ENCODE measurements at regions not wholly inside any gene's neighbourhood (a gene's known extent, or its start where the extent isn't known, plus 50 kb on each side); places are given as distances from the start of the nearest gene placed in this dataset.

DNA sequence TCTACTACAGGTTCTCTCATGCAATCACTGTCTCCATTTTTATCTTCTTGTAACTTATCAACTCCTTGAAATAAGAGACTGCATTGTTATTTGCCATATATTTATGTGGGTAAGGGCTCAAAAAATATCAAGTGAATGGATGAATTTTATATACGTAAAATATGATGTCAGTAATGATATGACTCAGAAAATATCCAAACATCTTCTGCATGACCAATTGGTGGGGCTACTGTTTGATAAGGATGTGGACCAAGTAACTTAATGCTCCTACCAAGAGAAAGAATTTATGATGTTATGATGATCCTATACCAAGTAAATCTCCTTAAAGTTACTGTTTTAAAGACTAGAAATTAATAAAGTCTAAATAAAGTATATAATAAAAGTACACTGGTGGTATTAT, 103.7 kb downstream of the OGFRL1 start:
- TF ChIP-seq, protein P1, sequence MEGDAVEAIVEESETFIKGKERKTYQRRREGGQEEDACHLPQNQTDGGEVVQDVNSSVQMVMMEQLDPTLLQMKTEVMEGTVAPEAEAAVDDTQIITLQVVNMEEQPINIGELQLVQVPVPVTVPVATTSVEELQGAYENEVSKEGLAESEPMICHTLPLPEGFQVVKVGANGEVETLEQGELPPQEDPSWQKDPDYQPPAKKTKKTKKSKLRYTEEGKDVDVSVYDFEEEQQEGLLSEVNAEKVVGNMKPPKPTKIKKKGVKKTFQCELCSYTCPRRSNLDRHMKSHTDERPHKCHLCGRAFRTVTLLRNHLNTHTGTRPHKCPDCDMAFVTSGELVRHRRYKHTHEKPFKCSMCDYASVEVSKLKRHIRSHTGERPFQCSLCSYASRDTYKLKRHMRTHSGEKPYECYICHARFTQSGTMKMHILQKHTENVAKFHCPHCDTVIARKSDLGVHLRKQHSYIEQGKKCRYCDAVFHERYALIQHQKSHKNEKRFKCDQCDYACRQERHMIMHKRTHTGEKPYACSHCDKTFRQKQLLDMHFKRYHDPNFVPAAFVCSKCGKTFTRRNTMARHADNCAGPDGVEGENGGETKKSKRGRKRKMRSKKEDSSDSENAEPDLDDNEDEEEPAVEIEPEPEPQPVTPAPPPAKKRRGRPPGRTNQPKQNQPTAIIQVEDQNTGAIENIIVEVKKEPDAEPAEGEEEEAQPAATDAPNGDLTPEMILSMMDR (IDR thresholded peaks at IDR 0.05), result no peak
- Histone ChIP-seq H3K36me3 (no peaks in the 10 kb centered on the region), H3K9me3 (no peaks in the 10 kb centered on the region), H3K27ac (no peak overlapping the region), H3K27me3 (peaks cover 24% of the 10 kb centered on the region), H3K4me3 (ENCODE audit: low read depth in 1 of 2, low read length in 1 of 2) (no peak overlapping the region), H3K4me1 (ENCODE audit: control insufficient read depth in 1 of 2, insufficient read depth in 1 of 2, low read depth in 1 of 2, low read length in 1 of 2) (no peaks in the 10 kb centered on the region)

DNA sequence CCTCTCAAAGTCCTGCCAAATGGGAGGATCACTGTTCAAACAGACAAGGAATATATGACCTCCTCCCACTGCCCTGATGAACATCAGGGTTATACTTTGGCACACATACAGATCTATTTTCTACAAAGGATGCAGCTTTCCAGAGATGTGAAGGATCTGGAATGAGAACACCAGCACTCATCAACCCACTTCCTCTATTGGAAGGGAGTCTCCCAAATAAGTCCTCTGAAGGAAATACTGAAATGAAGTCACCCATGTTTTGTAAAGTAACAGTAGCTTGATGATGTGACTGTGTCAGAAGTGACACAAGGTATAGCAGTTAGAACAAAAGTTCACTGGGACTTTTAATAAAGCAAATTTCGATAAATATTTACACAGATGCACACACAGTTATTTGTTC, 104.9 kb downstream of the OGFRL1 start:
- Histone ChIP-seq H3K36me3 (no peaks in the 10 kb centered on the region), H3K4me1 (ENCODE audit: control insufficient read depth in 1 of 2, insufficient read depth in 1 of 2, low read depth in 1 of 2, low read length in 1 of 2) (no peaks in the 10 kb centered on the region), H3K27ac (no peak overlapping the region), H3K4me3 (ENCODE audit: low read depth in 1 of 2, low read length in 1 of 2) (no peak overlapping the region), H3K9me3 (no peaks in the 10 kb centered on the region), H3K27me3 (peaks cover 24% of the 10 kb centered on the region)
- TF ChIP-seq, protein P1 (IDR thresholded peaks at IDR 0.05), result no peak

DNA sequence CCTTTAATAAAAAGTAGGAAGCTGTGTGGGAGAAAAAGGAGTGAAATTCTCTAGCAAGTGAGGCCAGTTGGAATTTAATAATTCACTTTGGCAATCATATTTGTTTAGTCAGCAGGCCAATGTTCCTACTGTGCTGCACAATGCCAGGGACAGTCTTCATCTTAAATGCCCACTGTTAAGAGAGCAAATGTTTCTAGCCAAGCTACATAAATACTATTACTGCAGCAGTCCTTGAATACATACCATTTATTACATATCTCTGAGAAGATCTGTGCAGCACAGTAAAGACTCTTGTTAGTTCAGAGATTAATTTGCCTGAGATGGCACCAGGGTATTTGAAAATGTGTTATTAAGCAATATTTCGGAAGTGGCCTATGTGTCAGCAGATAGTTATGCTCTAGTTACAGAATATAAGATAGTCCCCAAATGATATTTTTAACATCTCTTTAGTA, 105.4 kb downstream of the OGFRL1 start:
- TF ChIP-seq, protein P1 (IDR thresholded peaks at IDR 0.05), result no peak

DNA sequence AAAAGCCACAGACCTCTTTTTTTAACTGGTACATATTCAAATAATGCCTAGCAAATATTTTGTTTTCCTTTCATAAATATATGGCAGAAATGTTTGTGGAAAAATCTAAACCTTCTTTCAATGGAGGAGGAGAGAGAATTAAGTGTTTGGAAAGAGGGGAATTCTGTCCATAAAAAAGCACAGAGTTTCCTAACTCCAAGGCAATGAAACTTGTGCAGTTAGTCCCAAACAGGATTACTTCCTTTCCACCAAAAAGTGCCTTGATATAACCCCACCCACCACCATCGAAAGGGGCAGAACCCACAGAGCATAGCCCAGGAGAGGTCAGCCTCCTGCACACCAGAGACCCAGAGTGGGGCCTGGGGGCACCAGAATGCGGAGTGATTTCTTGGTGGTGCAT, 106.3 kb downstream of the OGFRL1 start:
- no peaks in the 10 kb centered on the region for H3K9me3 ChIP-seq
- no peak overlapping the region for H3K27ac ChIP-seq
- no peaks in the 10 kb centered on the region for H3K4me1 ChIP-seq (ENCODE audit: control insufficient read depth in 1 of 2, insufficient read depth in 1 of 2, low read depth in 1 of 2, low read length in 1 of 2)
- no peaks in the 10 kb centered on the region for H3K36me3 ChIP-seq
- TF ChIP-seq, protein P1 (IDR thresholded peaks at IDR 0.05), result no peak
- H3K4me3 ChIP-seq (ENCODE audit: low read depth in 1 of 2, low read length in 1 of 2), result no peak overlapping the region
- H3K27me3 ChIP-seq, result peaks cover 29% of the 10 kb centered on the region

More for the DNA sequence above, 105.4 kb downstream of the OGFRL1 start:
- Histone ChIP-seq H3K4me3 (ENCODE audit: low read depth in 1 of 2, low read length in 1 of 2) (no peak overlapping the region), H3K27me3 (peaks cover 24% of the 10 kb centered on the region), H3K9me3 (no peaks in the 10 kb centered on the region), H3K4me1 (ENCODE audit: control insufficient read depth in 1 of 2, insufficient read depth in 1 of 2, low read depth in 1 of 2, low read length in 1 of 2) (no peaks in the 10 kb centered on the region), H3K36me3 (no peaks in the 10 kb centered on the region), H3K27ac (no peak overlapping the region)

DNA sequence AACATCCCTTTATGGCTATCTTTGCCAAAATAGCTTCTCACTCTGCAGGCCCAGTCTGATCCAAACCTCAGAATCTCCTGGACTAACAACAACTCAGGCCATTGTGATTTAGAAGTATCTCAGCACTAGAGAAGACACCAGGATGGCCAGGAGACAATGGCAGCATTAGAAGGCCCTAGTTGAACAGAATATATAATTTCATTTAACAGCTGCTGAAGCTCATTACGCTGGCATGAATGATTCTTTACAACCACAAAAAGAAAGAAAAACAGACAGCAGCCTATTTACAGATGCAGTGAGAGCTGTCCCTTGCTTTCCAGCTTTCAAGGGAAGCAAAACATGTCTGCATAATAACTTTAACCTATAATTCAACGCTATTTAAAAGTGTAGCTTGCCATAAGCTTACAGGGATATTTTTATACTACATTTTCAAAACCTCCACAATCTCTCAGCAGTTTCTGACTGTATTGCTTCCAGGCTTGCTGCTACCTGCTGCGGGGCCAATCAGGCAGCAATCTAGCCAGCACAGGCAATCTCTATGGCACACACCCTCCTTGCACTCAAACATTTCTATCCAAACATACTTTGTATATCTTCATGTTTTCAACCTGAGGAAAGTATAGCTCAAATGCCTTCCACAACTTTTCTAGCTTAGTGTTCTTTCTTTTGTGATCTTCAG, 107.3 kb downstream of the OGFRL1 start:
- H3K4me3 ChIP-seq (ENCODE audit: low read depth in 1 of 2, low read length in 1 of 2), result no peak overlapping the region
- peaks cover 29% of the 10 kb centered on the region for H3K27me3 ChIP-seq
- no peak overlapping the region for H3K27ac ChIP-seq
- H3K9me3 ChIP-seq, result no peaks in the 10 kb centered on the region
- no peaks in the 10 kb centered on the region for H3K4me1 ChIP-seq (ENCODE audit: control insufficient read depth in 1 of 2, insufficient read depth in 1 of 2, low read depth in 1 of 2, low read length in 1 of 2)
- TF ChIP-seq, protein P1 (IDR thresholded peaks at IDR 0.05), result no peak
- H3K36me3 ChIP-seq, result no peaks in the 10 kb centered on the region
